Activated CD4-positive, alpha-beta T cell treated with anti-CD3 and anti-CD28 coated beads, Interleukin-2, amount 10 ng/mL, durations not matched to agents 24 days and 14 days (primary cell): ENCODE measurements at regions not wholly inside any gene's neighbourhood (a gene's known extent, or its start where the extent isn't known, plus 50 kb on each side); places are given as distances from the start of the nearest gene placed in this dataset.

ENCODE experiments used
- DNase-seq: peaks from one replicate; pipeline ENCODE4 v3.0.0; 2022
- H3K27ac Mint-ChIP-seq: one replicate; pipeline ENCODE4 v1.8.0; 2022; ENCODE audit warnings: mild to moderate bottlenecking, mixed read lengths
- H3K27me3 Mint-ChIP-seq: one replicate; pipeline ENCODE4 v1.8.0; 2022; ENCODE audit warnings: mixed read lengths
- H3K36me3 Mint-ChIP-seq: one replicate; pipeline ENCODE4 v1.8.0; 2022; ENCODE audit warnings: low read depth, mild to moderate bottlenecking, mixed read lengths
- H3K4me1 Mint-ChIP-seq: one replicate; pipeline ENCODE4 v1.8.0; 2021; ENCODE audit warnings: mixed read lengths
- H3K4me3 Mint-ChIP-seq: one replicate; pipeline ENCODE4 v1.8.0; 2022; ENCODE audit warnings: mild to moderate bottlenecking, moderate library complexity, mixed read lengths
- H3K9me3 Mint-ChIP-seq: one replicate; pipeline ENCODE4 v1.8.0; 2021; ENCODE audit warnings: mixed read lengths
- intact Hi-C: fragments of 100-400 bp; cut with micrococcal nuclease; formaldehyde crosslinking; loops from one replicate; pipeline ENCODE4 v1.15.1; 2023

GRCh38 chr15:94584833-94585244 is 353.5 kb downstream of the MCTP2 start:
- intact Hi-C loops: loop anchor here (1.0 to 10.0 kb wide), 7 partner anchors 25 to 860 kb away; partner anchors contain the start of gene MCTP2
- Mint-ChIP-seq H3K4me3 (peak overlapping the region; percentile 84), H3K27me3 (peaks cover 79% of the 10 kb centered on the region)

GRCh38 chr15:94586099-94586498 is 354.7 kb downstream of the MCTP2 start:
- H3K9me3 Mint-ChIP-seq: peaks cover 12% of the 10 kb centered on the region
- peaks cover 2% of the 10 kb centered on the region for H3K36me3 Mint-ChIP-seq
- peaks cover 79% of the 10 kb centered on the region for H3K27me3 Mint-ChIP-seq
- peak overlapping the region; percentile 49 for H3K4me3 Mint-ChIP-seq
- peaks cover 44% of the 10 kb centered on the region for H3K4me1 Mint-ChIP-seq
- intact Hi-C loops: loop anchor here (10.0 kb wide), 4 partner anchors 261 to 859 kb away; partner anchors contain the start of gene MCTP2
- H3K27ac Mint-ChIP-seq: no peak overlapping the region
- no peak for DNase-seq

More at GRCh38 chr15:94584833-94585244, 353.5 kb downstream of the MCTP2 start:
- H3K27ac Mint-ChIP-seq: peak overlapping the region; percentile 86
- H3K4me1 Mint-ChIP-seq: peaks cover 46% of the 10 kb centered on the region
- DNase-seq: peak; percentile 93
- peaks cover 8% of the 10 kb centered on the region for H3K9me3 Mint-ChIP-seq
- H3K36me3 Mint-ChIP-seq: peaks cover 2% of the 10 kb centered on the region

- no peak for DNase-seq
- H3K9me3 Mint-ChIP-seq: peaks cover 12% of the 10 kb centered on the region
- intact Hi-C loops: loop anchor here (10.0 kb wide), 4 partner anchors 262 to 858 kb away; partner anchors contain the start of gene MCTP2
- H3K4me1 Mint-ChIP-seq: peaks cover 40% of the 10 kb centered on the region
- peaks cover 75% of the 10 kb centered on the region for H3K27me3 Mint-ChIP-seq
- H3K36me3 Mint-ChIP-seq: peaks cover 2% of the 10 kb centered on the region
- H3K4me3 Mint-ChIP-seq: no peak overlapping the region
- no peak overlapping the region for H3K27ac Mint-ChIP-seq
Measured at GRCh38 chr15:94587113-94587512, 355.8 kb downstream of the MCTP2 start.

- intact Hi-C loops: loop anchor here (10.0 kb wide), 4 partner anchors 264 to 856 kb away; partner anchors contain the start of gene MCTP2
- Mint-ChIP-seq H3K4me3 (no peak overlapping the region), H3K36me3 (peaks cover 2% of the 10 kb centered on the region), H3K27ac (no peak overlapping the region), H3K27me3 (peaks cover 78% of the 10 kb centered on the region), H3K4me1 (peaks cover 28% of the 10 kb centered on the region), H3K9me3 (peaks cover 15% of the 10 kb centered on the region)
- no peak for DNase-seq
Measured at GRCh38 chr15:94588993-94589392, 357.6 kb downstream of the MCTP2 start.

GRCh38 chr15:94592495-94592894 is 361.1 kb downstream of the MCTP2 start:
- Mint-ChIP-seq H3K27ac (no peak overlapping the region), H3K9me3 (peaks cover 13% of the 10 kb centered on the region), H3K4me1 (peaks cover 4% of the 10 kb centered on the region), H3K36me3 (no peaks in the 10 kb centered on the region), H3K4me3 (no peak overlapping the region), H3K27me3 (peaks cover 80% of the 10 kb centered on the region)
- no peak for DNase-seq
- intact Hi-C loops: no loop called here

GRCh38 chr15:94596707-94597106 is 365.3 kb downstream of the MCTP2 start:
- H3K4me3 Mint-ChIP-seq: no peak overlapping the region
- no peak for DNase-seq
- H3K27ac Mint-ChIP-seq: no peak overlapping the region
- no peaks in the 10 kb centered on the region for H3K4me1 Mint-ChIP-seq
- no peaks in the 10 kb centered on the region for H3K36me3 Mint-ChIP-seq
- H3K9me3 Mint-ChIP-seq: peaks cover 9% of the 10 kb centered on the region
- peaks cover 85% of the 10 kb centered on the region for H3K27me3 Mint-ChIP-seq
- intact Hi-C loops: no loop called here

GRCh38 chr15:94600505-94600904 is 369.1 kb downstream of the MCTP2 start:
- Mint-ChIP-seq H3K36me3 (no peaks in the 10 kb centered on the region), H3K4me3 (no peak overlapping the region), H3K4me1 (no peaks in the 10 kb centered on the region), H3K27ac (no peak overlapping the region), H3K9me3 (peaks cover 1% of the 10 kb centered on the region), H3K27me3 (peaks cover 81% of the 10 kb centered on the region)
- intact Hi-C loops: no loop called here
- DNase-seq: no peak

GRCh38 chr15:94602754-94603470 is 371.6 kb downstream of the MCTP2 start:
- H3K4me3 Mint-ChIP-seq: no peak overlapping the region
- no peak overlapping the region for H3K27ac Mint-ChIP-seq
- intact Hi-C loops: no loop called here

GRCh38 chr15:94606286-94606685 is 374.9 kb downstream of the MCTP2 start:
- H3K4me1 Mint-ChIP-seq: peaks cover 44% of the 10 kb centered on the region
- no peak overlapping the region for H3K4me3 Mint-ChIP-seq
- intact Hi-C loops: no loop called here
- peaks cover 2% of the 10 kb centered on the region for H3K36me3 Mint-ChIP-seq
- peaks cover 9% of the 10 kb centered on the region for H3K9me3 Mint-ChIP-seq
- H3K27ac Mint-ChIP-seq: no peak overlapping the region
- DNase-seq: no peak
- peaks cover 66% of the 10 kb centered on the region for H3K27me3 Mint-ChIP-seq

More at GRCh38 chr15:94602754-94603470, 371.6 kb downstream of the MCTP2 start:
- no peak for DNase-seq
- peaks cover under 1% of the 10 kb centered on the region for H3K36me3 Mint-ChIP-seq
- H3K9me3 Mint-ChIP-seq: peaks cover 5% of the 10 kb centered on the region
- peaks cover 80% of the 10 kb centered on the region for H3K27me3 Mint-ChIP-seq
- H3K4me1 Mint-ChIP-seq: peaks cover 18% of the 10 kb centered on the region

- intact Hi-C loops: no loop called here
- peak; percentile 73 for DNase-seq
- Mint-ChIP-seq H3K4me3 (peak overlapping the region; percentile 48), H3K27ac (no peak overlapping the region), H3K27me3 (peaks cover 68% of the 10 kb centered on the region), H3K36me3 (peaks cover 2% of the 10 kb centered on the region), H3K4me1 (peaks cover 44% of the 10 kb centered on the region), H3K9me3 (peaks cover 9% of the 10 kb centered on the region)
Measured at GRCh38 chr15:94607176-94607654, 375.9 kb downstream of the MCTP2 start.

- no peak overlapping the region for H3K27ac Mint-ChIP-seq
- peak; percentile 69 for DNase-seq
- H3K4me3 Mint-ChIP-seq: no peak overlapping the region
- peaks cover 64% of the 10 kb centered on the region for H3K27me3 Mint-ChIP-seq
- peaks cover 44% of the 10 kb centered on the region for H3K4me1 Mint-ChIP-seq
- H3K36me3 Mint-ChIP-seq: peaks cover 2% of the 10 kb centered on the region
- peaks cover 9% of the 10 kb centered on the region for H3K9me3 Mint-ChIP-seq
- intact Hi-C loops: loop anchor here (1.0 kb wide), 1 partner anchor 26 kb away; no protein-coding TSS in a partner anchor
Measured at GRCh38 chr15:94610069-94610468, 378.7 kb downstream of the MCTP2 start.

- intact Hi-C loops: loop anchor here (1.0 kb wide), 1 partner anchor 26 kb away; no protein-coding TSS in a partner anchor
- Mint-ChIP-seq H3K27ac (no peak overlapping the region), H3K36me3 (peaks cover 2% of the 10 kb centered on the region), H3K4me3 (no peak overlapping the region), H3K4me1 (peaks cover 45% of the 10 kb centered on the region), H3K9me3 (peaks cover 8% of the 10 kb centered on the region), H3K27me3 (peaks cover 64% of the 10 kb centered on the region)
- no peak for DNase-seq
Measured at GRCh38 chr15:94610485-94610884, 379.1 kb downstream of the MCTP2 start.

GRCh38 chr15:94611656-94612055 is 380.3 kb downstream of the MCTP2 start:
- H3K4me1 Mint-ChIP-seq: peaks cover 41% of the 10 kb centered on the region
- H3K27me3 Mint-ChIP-seq: peaks cover 61% of the 10 kb centered on the region
- H3K36me3 Mint-ChIP-seq: peaks cover 2% of the 10 kb centered on the region
- intact Hi-C loops: no loop called here
- H3K27ac Mint-ChIP-seq: no peak overlapping the region
- no peak for DNase-seq
- H3K9me3 Mint-ChIP-seq: peaks cover 4% of the 10 kb centered on the region
- no peak overlapping the region for H3K4me3 Mint-ChIP-seq

- Mint-ChIP-seq H3K4me3 (no peak overlapping the region), H3K36me3 (no peaks in the 10 kb centered on the region), H3K9me3 (no peaks in the 10 kb centered on the region), H3K27ac (no peak overlapping the region), H3K4me1 (peaks cover 8% of the 10 kb centered on the region), H3K27me3 (peaks cover 55% of the 10 kb centered on the region)
- DNase-seq: no peak
- intact Hi-C loops: no loop called here
Measured at GRCh38 chr15:94615688-94616087, 384.3 kb downstream of the MCTP2 start.
